H1 (cell line): ENCODE measurements at regions not wholly inside any gene's neighbourhood (a gene's known extent, or its start where the extent isn't known, plus 50 kb on each side); places are given as distances from the start of the nearest gene placed in this dataset.
"Not testable (repeated sequence)": the region's sequence is repeated elsewhere in the genome, so short reads cannot be mapped to it uniquely, and the experiment has no call there.

Experiments used
- CTCF ChIA-PET: fragments of 300-600 bp; sonication (Branson Sonifier 250); formaldehyde crosslinking; loops from one replicate; lab custom pipeline; 2021; ENCODE audit not compliant: partially characterized antibody; lab: Charles Lee
- POLR2A ChIA-PET: fragments of 300-600 bp; sonication (Branson Sonifier 250); formaldehyde crosslinking; loops from one replicate; lab custom pipeline; 2021; ENCODE audit warnings: inconsistent platforms; ENCODE audit not compliant: partially characterized antibody; lab: Charles Lee
- DNase-seq, 2 experiments: peaks; one replicate each; pipeline versions ENCODE4 v3.0.0 to v3.0.0-alpha.2; 2010 to 2022; ENCODE audit warnings: low spot score in 2 of 2, low read depth in 1 of 2, mixed read lengths in 1 of 2
- FAIRE-seq: peaks from 2 replicates; lab custom pipeline; 2011; peaks lifted over from hg19 to GRCh38; lab: Jason Lieb, UNC
- H2AFZ ChIP-seq: 2 replicates; pipeline ENCODE4 v1.8.1; 2012; ENCODE audit warnings: low read length, inconsistent platforms
- H2AK5ac ChIP-seq: 2 replicates; pipeline ENCODE4 v1.6.1; 2013; ENCODE audit warnings: low read depth, low read length
- H2BK120ac ChIP-seq: replicated peaks from 2 replicates; pipeline ENCODE3; 2013; ENCODE audit warnings: low read depth, low read length, inconsistent platforms
- H2BK12ac ChIP-seq: 2 replicates; pipeline ENCODE4 v1.6.1; 2013; ENCODE audit warnings: low read depth, low read length
- H2BK15ac ChIP-seq: 2 replicates; pipeline ENCODE4 v1.6.1; 2013; ENCODE audit warnings: low read length
- H2BK20ac ChIP-seq: 2 replicates; pipeline ENCODE4 v1.6.1; 2013; ENCODE audit warnings: low read length
- H2BK5ac ChIP-seq: 2 replicates; pipeline ENCODE4 v1.6.1; 2013; ENCODE audit warnings: low read depth, low read length
- H3K14ac ChIP-seq: 2 replicates; pipeline ENCODE4 v1.6.1; 2013; ENCODE audit warnings: inconsistent platforms; ENCODE audit not compliant: insufficient read length
- H3K18ac ChIP-seq: 2 replicates; pipeline ENCODE4 v1.6.1; 2013; ENCODE audit warnings: low read length; ENCODE audit errors: extremely low read depth
- H3K23ac ChIP-seq: 2 replicates; pipeline ENCODE4 v1.6.1; 2013; ENCODE audit warnings: inconsistent platforms; ENCODE audit not compliant: insufficient read length
- H3K23me2 ChIP-seq: 2 replicates; pipeline ENCODE4 v1.6.1; 2013; ENCODE audit warnings: low read depth, low read length
- H3K27ac ChIP-seq: 2 replicates; pipeline ENCODE4 v1.6.1; 2011; ENCODE audit warnings: low read depth, low read length, inconsistent platforms
- H3K27me3 ChIP-seq, 4 experiments: replicated peaks in 1 of 4; 1 replicate in 1 of 4; 2 replicates in 3 of 4; pipeline versions ENCODE4 v1.6.1 to v1.8.1; 2011 to 2013; ENCODE audit warnings: low read length in 3 of 4, mild to moderate bottlenecking in 3 of 4, inconsistent platforms in 2 of 4, mixed read lengths in 2 of 4, moderate library complexity in 1 of 4; ENCODE audit not compliant: control insufficient read depth in 3 of 4, insufficient read depth in 3 of 4; ENCODE audit errors: extremely low read depth in 1 of 4
- H3K36me3 ChIP-seq, 4 experiments: 2 replicates each; pipeline versions ENCODE4 v1.6.1 to v1.8.1; 2011 to 2013; ENCODE audit warnings: mild to moderate bottlenecking in 4 of 4, low read length in 3 of 4, moderate library complexity in 2 of 4, control low read depth in 1 of 4, inconsistent platforms in 1 of 4; ENCODE audit not compliant: insufficient read depth in 4 of 4, control insufficient read depth in 2 of 4
- H3K4ac ChIP-seq: replicated peaks from 2 replicates; pipeline ENCODE3; 2013; ENCODE audit warnings: low read length, low read depth, mixed read lengths, inconsistent platforms; ENCODE audit not compliant: insufficient read length
- H3K4me1 ChIP-seq, 4 experiments: replicated peaks in 1 of 4; 1 replicate in 1 of 4; 2 replicates in 3 of 4; pipeline versions ENCODE4 v1.6.1 to v1.8.1; 2011 to 2013; ENCODE audit warnings: low read length in 3 of 4, inconsistent platforms in 2 of 4, mixed read lengths in 1 of 4; ENCODE audit not compliant: insufficient read depth in 4 of 4, control insufficient read depth in 3 of 4
- H3K4me2 ChIP-seq, 2 experiments: 2 replicates each; pipeline versions ENCODE4 v1.6.1 to v1.8.1; 2011 to 2013; ENCODE audit warnings: low read depth in 2 of 2, low read length in 2 of 2, control low read depth in 1 of 2, inconsistent platforms in 1 of 2, mild to moderate bottlenecking in 1 of 2; ENCODE audit not compliant: insufficient read depth in 1 of 2
- H3K4me3 ChIP-seq, 4 experiments: fragments of 200-600, 300-600 bp in 1 of 4; sonication (generic), shearing (Covaris generic), sonication (Bioruptor Twin) in 1 of 4; 2 replicates each; pipeline versions ENCODE4 v1.5.1 to v1.8.1; 2011 to 2016; ENCODE audit warnings: low read length in 4 of 4, low read depth in 3 of 4, control low read depth in 2 of 4, inconsistent platforms in 2 of 4, mild to moderate bottlenecking in 2 of 4, mixed read lengths in 1 of 4, moderate library complexity in 1 of 4; ENCODE audit not compliant: insufficient read depth in 2 of 4; ENCODE audit errors: extremely low read depth in 1 of 4
- H3K56ac ChIP-seq: replicated peaks from 2 replicates; pipeline ENCODE3; 2013; ENCODE audit warnings: low read depth, mild to moderate bottlenecking, mixed read lengths, low read length, inconsistent platforms; ENCODE audit not compliant: insufficient read length
- H3K79me1 ChIP-seq: 2 replicates; pipeline ENCODE4 v1.6.1; 2013; ENCODE audit warnings: low read depth, low read length, control low read depth
- H3K79me2 ChIP-seq, 2 experiments: 2 replicates each; pipeline versions ENCODE4 v1.6.1 to v1.8.1; 2012 to 2013; ENCODE audit warnings: low read length in 2 of 2, mild to moderate bottlenecking in 2 of 2, inconsistent platforms in 1 of 2; ENCODE audit not compliant: insufficient read depth in 2 of 2, control insufficient read depth in 1 of 2
- H3K9ac ChIP-seq, 4 experiments: replicated peaks in 1 of 4; 1 replicate in 1 of 4; 2 replicates in 3 of 4; pipeline versions ENCODE4 v1.6.1 to v1.8.1; 2011 to 2013; ENCODE audit warnings: low read depth in 3 of 4, low read length in 3 of 4, control low read depth in 2 of 4, mild to moderate bottlenecking in 2 of 4, moderate library complexity in 2 of 4, inconsistent platforms in 1 of 4; ENCODE audit errors: extremely low read depth in 1 of 4
- H3K9me3 ChIP-seq, 2 experiments: 2 replicates each; pipeline versions ENCODE4 v1.6.1 to v1.8.1; 2012 to 2013; ENCODE audit warnings: mild to moderate bottlenecking in 2 of 2, moderate library complexity in 2 of 2, control low read depth in 1 of 2, inconsistent platforms in 1 of 2, low read depth in 1 of 2, low read length in 1 of 2, mixed read lengths in 1 of 2; ENCODE audit not compliant: insufficient read depth in 2 of 2
- H4K20me1 ChIP-seq, 2 experiments: replicated peaks in 1 of 2; 2 replicates each; pipeline versions ENCODE3 to v1.8.1; 2011 to 2013; ENCODE audit warnings: inconsistent platforms in 2 of 2, low read length in 2 of 2, mild to moderate bottlenecking in 1 of 2; ENCODE audit not compliant: insufficient read depth in 2 of 2, control insufficient read depth in 1 of 2
- H4K5ac ChIP-seq: 2 replicates; pipeline ENCODE4 v1.6.1; 2013; ENCODE audit warnings: low read length, low read depth, mixed read lengths, inconsistent platforms; ENCODE audit not compliant: insufficient read length
- H4K8ac ChIP-seq: 2 replicates; pipeline ENCODE4 v1.8.0; 2013; ENCODE audit warnings: mild to moderate bottlenecking, moderate library complexity, low read length, inconsistent platforms; ENCODE audit not compliant: insufficient read depth; ENCODE audit errors: extremely low read depth
- H4K91ac ChIP-seq: replicated peaks from 2 replicates; pipeline ENCODE3; 2013; ENCODE audit warnings: low read length, mixed read lengths, inconsistent platforms; ENCODE audit not compliant: insufficient read length
- WGBS, 2 experiments: shearing (Covaris generic) in 1 of 2; methylation state at CpG; one replicate each; pipeline versions ENCODE4 v1.1.6 to v1.1.7; 2013 to 2015; ENCODE audit warnings: low lambda C conversion rate in 2 of 2, mixed read lengths in 2 of 2, inconsistent platforms in 1 of 2, low coverage in 1 of 2, missing lambda C conversion rate in 1 of 2; ENCODE audit not compliant: insufficient replicate concordance in 2 of 2, insufficient coverage in 1 of 2, insufficient read length in 1 of 2; ENCODE audit errors: extremely low coverage in 1 of 2, missing lambda C conversion rate in 1 of 2; 5-methylcytosine and 5-hydroxymethylcytosine counted together

DNA sequence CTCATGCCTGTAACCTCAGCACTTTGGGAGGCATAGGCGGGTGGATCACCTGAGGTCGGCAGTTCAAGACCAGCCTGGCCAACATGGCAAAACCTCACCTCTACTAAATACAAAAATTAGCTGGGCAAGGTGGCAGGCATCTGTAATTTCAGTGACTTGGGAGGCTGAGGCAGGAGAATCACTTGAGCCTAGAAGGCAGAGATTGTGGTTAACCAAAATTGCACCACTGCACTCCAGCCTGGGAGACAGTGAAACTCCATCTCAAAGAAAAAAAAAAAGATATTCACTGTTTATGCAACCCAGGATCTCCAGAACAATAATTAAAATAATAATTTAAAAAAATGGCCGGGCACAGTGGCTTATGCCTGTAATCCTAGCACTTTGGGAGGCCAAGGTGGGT, 247.5 kb downstream of the LIPI start:
- H2BK5ac ChIP-seq, H3K4me1 ChIP-seq, H3K18ac ChIP-seq, H3K27me3 ChIP-seq, H3K4me3 ChIP-seq, H2AFZ ChIP-seq, H2BK120ac ChIP-seq, H2BK12ac ChIP-seq, H3K23ac ChIP-seq, H3K14ac ChIP-seq, H3K56ac ChIP-seq, H4K8ac ChIP-seq, H4K20me1 ChIP-seq, H3K36me3 ChIP-seq, H3K23me2 ChIP-seq, FAIRE-seq, H4K91ac ChIP-seq, H3K4me2 ChIP-seq, H3K79me2 ChIP-seq, H3K27ac ChIP-seq, H2AK5ac ChIP-seq, H4K5ac ChIP-seq, H3K9ac ChIP-seq, POLR2A ChIA-PET, DNase-seq, H2BK15ac ChIP-seq, CTCF ChIA-PET, H3K79me1 ChIP-seq, H3K4ac ChIP-seq, H2BK20ac ChIP-seq: not testable (repeated sequence)
- 87% methylated on average over 3 of the region's 3 CpGs; no CpG with 5 or more reads in 1 of the 2 experiments for WGBS, 2 experiments
- peaks cover 6 to 16% of the 10 kb centered on the region in 2 experiments; a peak in 3 of 4 replicates for H3K9me3 ChIP-seq
